Neural cell (in vitro differentiated cells): ENCODE measurements at regions not wholly inside any gene's neighbourhood (a gene's known extent, or its start where the extent isn't known, plus 50 kb on each side); places are given as distances from the start of the nearest gene placed in this dataset.

Experiments
- CTCF ChIP-seq: fragments of 450-650 bp; IDR thresholded peaks from 2 replicates; pipeline ENCODE4 v1.5.1; 2014; ENCODE audit warnings: antibody characterized with exemption, mild to moderate bottlenecking, moderate library complexity; ENCODE audit not compliant: poor library complexity, severe bottlenecking
- EP300 ChIP-seq: fragments of 450-650 bp; conservative IDR thresholded peaks from 2 replicates; pipeline ENCODE4 v1.6.1; 2014; ENCODE audit warnings: antibody characterized with exemption, mild to moderate bottlenecking, moderate library complexity; ENCODE audit not compliant: poor library complexity, severe bottlenecking
- EZH2 ChIP-seq: fragments of 200-600, 300-800 bp; shearing (Covaris generic), sonication (generic); IDR thresholded peaks from 2 replicates; pipeline ENCODE4 v1.6.1; 2014; ENCODE audit warnings: antibody characterized with exemption, low read length, borderline replicate concordance, mild to moderate bottlenecking; ENCODE audit not compliant: insufficient read depth, poor library complexity, severe bottlenecking
- POLR2AphosphoS5 ChIP-seq: IDR thresholded peaks from 2 replicates; pipeline ENCODE4 v1.6.1; 2012

DNA sequence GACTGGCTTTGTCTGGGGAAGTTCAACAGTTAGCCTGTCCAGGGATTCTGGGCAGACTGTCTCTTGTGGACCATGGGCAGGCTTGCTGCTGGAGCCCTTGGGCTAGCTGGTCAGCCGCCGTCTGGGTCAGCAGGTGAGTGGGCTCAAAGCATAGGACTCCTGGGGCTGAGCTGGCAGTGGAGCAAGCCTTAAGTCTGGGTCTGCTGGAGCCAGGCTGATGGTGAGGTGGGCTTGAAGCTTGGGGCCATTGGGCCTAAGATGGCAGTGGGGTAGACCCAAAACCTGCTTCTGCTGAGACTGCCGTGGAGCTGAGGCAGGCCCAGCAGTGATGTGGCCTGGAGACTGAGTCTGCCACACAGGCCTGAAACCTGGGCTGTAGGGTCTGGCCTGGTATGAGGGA lies 645.1 kb downstream of the RAPGEF2 start:
- no peak for TF ChIP-seq EZH2
- no peak for TF ChIP-seq CTCF
- no peak for TF ChIP-seq POLR2AphosphoS5
- TF ChIP-seq EP300: no peak
